NCI-H82 treated with DMSO at 0.1 percent for 48 hours (cell line): ENCODE measurements at regions not wholly inside any gene's neighbourhood (a gene's known extent, or its start where the extent isn't known, plus 50 kb on each side); places are given as distances from the start of the nearest gene placed in this dataset.
"Not testable (repeated sequence)": the region's sequence is repeated elsewhere in the genome, so short reads cannot be mapped to it uniquely, and the experiment has no call there.

Experiments used
- DNase-seq: peaks from one replicate; lab custom pipeline; 2025; ENCODE audit not compliant: unreplicated experiment; lab: John Stamatoyannopoulos, UW

GRCh38 chr9:10818206-10818605, 205.4 kb upstream of the PTPRD start:
- DNase-seq: no peak

GRCh38 chr9:10835791-10836463, 223.1 kb upstream of the PTPRD start:
- no peak for DNase-seq

- DNase-seq: peak; percentile 70
These were observed 230.3 kb upstream of the PTPRD start for GRCh38 chr9:10843151-10843550.

DNA sequence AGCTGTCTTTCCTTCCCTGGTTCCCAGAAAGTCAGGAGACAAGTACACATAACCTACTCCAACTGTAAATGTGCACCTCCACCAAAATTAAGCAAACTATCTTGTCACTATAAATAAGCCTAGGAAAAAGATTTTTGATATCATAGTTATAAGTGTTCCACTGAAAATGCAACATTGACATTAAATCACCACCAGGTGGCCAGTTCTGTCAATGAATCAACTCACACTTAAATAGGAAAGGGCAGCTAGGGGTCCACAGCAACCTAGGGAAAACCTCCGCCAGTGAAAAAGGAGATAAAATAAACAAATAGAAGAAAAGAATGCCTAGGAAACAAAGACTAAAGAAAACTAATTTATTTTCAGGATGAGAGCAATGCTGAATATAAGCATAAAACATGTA, 243.0 kb upstream of the PTPRD start:
- no peak for DNase-seq

DNA sequence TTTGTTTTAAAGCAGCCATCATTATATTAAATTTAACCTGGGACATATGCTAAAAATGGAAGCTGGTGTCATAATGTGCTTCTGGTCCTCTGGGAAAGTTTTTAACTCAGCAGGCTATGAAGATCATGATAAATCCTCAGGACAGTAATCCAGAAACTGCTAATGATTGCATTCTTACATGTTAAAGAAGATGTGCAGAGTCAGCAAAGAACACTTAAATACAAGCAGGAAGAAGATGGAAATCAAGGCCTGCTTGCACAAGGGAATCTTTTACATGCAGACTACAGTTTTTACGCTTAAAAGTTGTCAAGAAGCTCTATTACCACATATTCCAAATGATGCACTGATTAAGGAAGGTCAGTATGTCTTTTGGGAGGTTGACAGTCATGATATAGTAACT, 246.0 kb upstream of the PTPRD start:
- no peak for DNase-seq

- no peak for DNase-seq
These were observed 250.7 kb upstream of the PTPRD start for GRCh38 chr9:10863476-10863875.

DNA sequence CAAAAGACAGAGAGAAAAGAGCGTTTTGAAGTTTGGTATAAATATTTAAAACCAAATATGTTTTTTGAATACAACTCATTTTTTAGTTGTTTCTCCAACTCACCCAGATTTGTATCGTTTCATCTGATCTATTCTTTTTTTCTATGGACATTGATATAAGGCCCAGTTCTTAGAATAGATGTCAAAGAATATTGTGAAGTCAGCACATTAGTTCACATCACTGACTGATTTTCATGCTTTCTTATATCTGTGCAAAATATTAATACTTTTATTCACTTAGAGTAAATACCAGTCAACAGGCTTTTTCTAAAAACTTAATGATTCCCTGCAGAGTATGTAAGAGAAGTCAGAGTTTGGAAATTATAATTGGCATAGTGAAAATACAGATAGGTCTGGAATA, 254.4 kb upstream of the PTPRD start:
- DNase-seq: no peak

- no peak for DNase-seq
These were observed 256.9 kb upstream of the PTPRD start for GRCh38 chr9:10869687-10870086.

DNA sequence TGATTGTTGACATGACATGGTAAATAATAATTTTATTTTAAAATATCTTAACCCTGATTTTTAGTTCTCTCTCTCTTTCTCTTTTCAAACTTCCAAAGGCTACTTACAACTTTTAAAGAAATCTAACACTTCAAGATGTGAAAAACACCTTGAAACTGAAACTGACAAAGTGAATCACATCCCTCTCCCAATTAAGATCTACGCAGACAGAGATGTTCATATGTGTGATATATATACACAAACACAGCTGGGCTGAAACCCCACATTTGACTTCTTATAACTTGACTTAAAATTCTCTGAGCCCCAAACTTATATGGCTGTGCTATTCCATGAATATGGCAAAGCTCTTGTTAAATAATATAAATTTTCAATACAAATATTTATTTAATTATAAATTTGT, 261.2 kb upstream of the PTPRD start:
- DNase-seq: no peak

GRCh38 chr9:10875752-10876151, 262.9 kb upstream of the PTPRD start:
- DNase-seq: no peak

- DNase-seq: no peak
These were observed 263.5 kb upstream of the PTPRD start for GRCh38 chr9:10876333-10876732.

GRCh38 chr9:10890266-10890665, 277.5 kb upstream of the PTPRD start:
- not testable (repeated sequence) for DNase-seq

- no peak for DNase-seq
These were observed 286.7 kb upstream of the PTPRD start for GRCh38 chr9:10899509-10899908.

DNA sequence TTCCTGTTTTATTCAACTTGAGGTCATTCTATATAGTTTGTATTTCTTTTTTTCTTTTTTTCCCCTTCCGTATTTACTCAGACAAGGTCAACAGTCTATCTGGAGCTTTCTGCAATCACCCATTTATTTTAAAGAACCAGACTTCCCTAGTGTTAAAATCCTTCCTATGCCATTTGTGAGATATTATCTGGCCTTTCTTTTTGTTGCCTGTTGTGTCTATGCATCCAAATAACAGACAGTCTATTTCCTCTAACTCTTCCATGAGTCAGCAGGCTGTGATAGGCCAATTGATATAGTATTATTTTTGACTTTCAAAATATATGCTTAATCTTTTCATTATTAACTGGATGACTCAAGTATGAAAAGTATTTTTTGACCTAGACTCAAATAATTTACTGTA, 291.2 kb upstream of the PTPRD start:
- no peak for DNase-seq

DNA sequence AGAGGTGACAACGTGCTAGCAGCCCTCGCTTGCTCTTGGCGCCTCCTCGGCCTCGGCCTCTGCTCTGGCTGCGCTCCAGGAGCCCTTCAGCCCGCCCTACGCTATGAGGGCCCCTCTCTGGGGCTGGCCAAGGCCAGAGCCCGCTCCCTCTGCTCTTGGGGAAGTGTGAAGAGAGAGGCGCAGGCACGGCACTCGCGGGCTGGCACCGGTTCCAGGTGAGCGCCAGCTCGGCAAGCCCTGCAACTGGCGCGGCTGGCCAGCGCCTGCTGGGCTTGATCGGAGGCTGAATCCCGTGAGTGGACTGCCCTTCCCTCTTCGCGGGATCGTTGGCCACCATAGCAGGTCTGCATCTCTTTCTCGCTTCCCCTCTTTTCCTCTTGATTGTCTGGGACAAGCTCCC, 298.0 kb upstream of the PTPRD start:
- no peak for DNase-seq

GRCh38 chr9:10911373-10911772, 298.6 kb upstream of the PTPRD start:
- DNase-seq: no peak

DNA sequence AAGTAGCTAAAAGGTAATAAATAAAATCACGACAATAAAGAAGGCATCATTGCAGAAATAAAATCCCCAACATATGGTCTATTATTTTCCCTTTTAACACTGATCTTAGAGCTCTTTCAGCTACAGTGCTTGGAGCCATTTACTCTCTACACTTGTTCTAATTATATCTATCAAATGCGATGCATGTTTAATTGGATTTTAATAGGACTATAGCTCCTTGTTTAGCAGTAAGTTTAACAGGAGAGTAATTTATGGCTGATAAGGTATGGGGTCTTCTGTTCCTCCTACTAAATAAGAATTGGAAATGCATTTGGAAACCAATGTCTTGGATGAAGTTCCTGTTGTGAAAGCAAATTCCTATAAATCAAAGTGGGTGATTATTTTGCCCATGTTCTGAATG, 304.2 kb upstream of the PTPRD start:
- peak; percentile 9 for DNase-seq

- DNase-seq: no peak
These were observed 308.9 kb upstream of the PTPRD start for GRCh38 chr9:10921671-10922070.

- no peak for DNase-seq
These were observed 313.1 kb upstream of the PTPRD start for GRCh38 chr9:10925896-10926295.

DNA sequence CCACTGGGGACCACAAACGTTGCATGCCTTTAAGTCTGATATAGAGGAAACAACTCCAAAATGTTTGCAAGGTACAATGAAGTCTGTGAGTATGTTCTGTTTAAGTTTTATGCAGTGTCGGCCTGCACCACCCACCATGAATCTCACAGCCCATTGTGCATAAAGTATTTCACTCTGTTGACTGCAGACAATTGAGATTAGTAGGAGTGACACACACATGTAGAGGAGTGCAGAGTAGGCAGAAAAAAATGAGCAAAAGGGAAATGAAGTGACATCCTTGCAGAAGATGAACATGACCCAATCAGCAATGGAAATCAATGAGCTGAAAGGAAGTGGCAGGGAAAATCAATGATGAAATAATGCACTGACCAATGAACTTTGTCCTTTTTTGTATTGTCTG, 315.6 kb upstream of the PTPRD start:
- DNase-seq: no peak

GRCh38 chr9:10930081-10930480, 317.3 kb upstream of the PTPRD start:
- DNase-seq: no peak

DNA sequence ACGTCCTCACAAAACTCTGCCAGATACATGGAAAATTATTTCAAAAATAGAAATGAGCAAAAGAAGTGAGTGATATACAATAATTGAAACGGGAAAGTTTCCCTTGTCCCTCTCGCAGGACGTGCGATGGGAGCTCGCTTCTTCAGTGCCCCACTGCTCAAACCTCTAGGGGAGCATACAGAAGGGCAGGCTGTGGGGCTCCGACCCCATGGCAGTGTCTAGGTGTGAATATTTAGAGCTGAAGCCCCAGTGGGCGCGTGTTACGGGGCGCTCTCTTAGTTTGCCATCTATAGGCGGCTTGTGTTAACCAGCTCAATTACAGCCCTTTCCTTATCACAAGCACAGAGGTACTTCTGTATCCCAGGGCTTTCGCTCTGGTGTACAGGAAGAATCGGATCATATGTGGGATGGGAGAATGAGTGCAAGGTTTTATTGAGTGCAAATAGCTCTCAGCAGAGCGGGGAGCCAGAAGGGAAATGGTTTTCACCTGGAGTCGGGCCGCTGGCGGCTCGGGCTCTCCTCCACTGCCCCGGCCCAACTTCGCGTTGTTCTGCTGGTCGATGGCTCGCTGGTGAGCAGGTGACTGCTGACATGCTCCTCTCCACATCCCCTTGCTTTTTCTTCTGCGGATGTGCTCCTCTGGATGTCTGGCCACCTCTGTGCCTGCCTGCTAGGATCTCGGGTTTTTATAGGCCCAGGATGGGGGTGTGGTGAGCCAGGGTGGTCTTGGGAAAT, 334.0 kb upstream of the PTPRD start:
- no peak for DNase-seq

DNA sequence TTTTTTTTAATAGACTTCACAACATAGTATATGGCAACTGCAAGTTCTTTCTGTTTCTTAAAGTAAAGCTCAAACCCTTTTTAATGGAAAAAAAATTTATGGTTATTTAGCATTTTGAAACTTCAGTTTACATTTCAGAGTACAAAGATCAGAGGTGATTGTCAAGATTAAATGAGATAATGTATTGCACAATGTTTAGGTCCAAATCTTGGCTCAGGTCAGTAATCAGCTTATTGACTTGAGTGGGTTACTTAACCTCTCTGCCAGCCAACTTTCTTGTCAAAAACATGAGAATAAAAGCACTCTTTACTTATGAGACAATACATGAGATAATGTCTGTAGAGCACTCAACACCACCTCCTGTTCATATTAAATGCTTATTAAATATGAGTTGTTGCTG, 345.1 kb upstream of the PTPRD start:
- no peak for DNase-seq
